ENCODE measurements at regions not wholly inside any gene's neighbourhood (a gene's known extent, or its start where the extent isn't known, plus 50 kb on each side); places are given as distances from the start of the nearest gene placed in this dataset.

DNA sequence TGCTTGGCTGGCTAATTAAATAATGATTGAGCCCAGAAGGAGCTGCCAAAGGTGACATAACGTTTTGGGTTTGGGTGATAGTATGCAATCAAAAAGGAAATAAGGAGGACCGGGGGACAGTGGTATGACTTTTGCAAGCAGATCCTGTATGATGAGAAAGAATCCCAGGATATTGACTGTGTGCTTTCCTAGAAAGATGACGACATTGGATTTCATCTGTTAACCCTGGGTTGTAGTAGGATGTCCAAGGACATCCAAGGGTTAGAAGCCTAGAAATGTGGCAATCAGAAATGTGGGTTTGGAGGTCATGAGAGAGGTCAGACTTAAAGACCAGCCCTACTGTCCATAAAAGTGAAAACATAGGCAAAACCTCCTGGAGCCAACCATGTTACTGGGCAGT lies 50.3 kb upstream of the HMHB1 start:
- no peak for DNase-seq (ENCODE audit: low read depth, low spot score)

- DNase-seq (ENCODE audit: low read depth, low spot score), result no peak
Measured at GRCh38 chr5:143760755-143761154, 51.2 kb upstream of the HMHB1 start.

DNA sequence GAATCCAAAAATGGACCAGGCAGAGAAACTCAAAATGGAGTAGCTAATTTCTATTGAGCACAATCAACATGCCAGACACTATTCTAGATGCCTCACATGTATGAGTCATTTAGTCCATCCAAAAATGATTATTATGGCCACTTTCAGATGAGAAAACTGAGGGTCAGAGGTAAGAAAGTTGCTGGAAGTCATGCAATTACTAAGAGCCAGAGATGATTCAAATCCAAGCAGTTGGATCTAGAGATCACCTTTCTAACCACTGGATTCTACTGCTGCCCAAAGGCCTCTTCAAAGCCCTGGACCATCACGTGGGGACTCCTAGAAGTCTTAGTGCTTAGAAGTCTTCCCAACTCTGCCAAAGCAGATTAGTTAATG lies 51.8 kb upstream of the HMHB1 start:
- no peak for DNase-seq (ENCODE audit: low read depth, low spot score)

GRCh38 chr5:143759396-143760130 lies 52.4 kb upstream of the HMHB1 start:
- DNase-seq (ENCODE audit: low read depth, low spot score), result no peak

- no peak for DNase-seq (ENCODE audit: low read depth, low spot score)
Measured at GRCh38 chr5:143758750-143759149, 53.2 kb upstream of the HMHB1 start.

DNA sequence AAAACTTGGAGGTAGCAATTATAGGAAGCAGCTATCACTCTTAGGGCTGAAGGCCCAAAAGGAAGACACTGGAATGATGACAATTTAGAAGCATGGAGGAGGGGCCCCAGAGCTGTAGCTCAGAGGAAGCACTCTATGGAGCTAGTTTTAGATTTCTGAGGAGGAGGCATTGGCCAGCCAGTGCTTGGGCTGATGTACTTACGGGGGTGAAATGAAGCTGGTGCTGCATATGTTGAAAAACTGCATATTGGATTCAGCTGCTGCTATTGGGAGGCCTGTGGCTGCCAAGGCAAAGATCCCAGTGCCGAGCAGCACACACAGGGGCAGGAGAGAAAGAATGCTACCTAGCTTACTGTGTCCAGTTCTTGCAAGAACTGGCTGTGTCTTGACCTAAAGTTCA lies 53.9 kb upstream of the HMHB1 start:
- no peak for DNase-seq (ENCODE audit: low read depth, low spot score)

DNA sequence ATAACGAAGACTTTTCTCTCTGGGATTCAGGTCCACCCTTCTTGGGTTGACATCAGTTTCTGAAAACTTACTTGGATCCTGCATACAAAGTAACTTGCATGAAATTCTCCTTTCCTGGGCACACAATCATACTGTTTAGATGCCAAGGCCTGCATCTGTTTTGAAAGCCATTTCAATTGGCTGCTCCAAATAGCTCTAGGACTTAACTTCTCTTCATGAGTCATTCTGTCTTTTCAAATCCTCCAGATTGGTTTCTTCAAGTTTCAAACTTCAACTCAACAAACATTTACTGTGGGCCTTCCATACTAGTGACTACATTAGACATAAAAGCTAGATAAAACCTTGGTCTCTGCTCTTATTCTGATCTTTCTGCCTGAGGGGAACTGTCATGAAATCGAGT lies 54.8 kb upstream of the HMHB1 start:
- no peak for DNase-seq (ENCODE audit: low read depth, low spot score)

- no peak for DNase-seq (ENCODE audit: low read depth, low spot score)
Measured at GRCh38 chr5:143755966-143756365, 56.0 kb upstream of the HMHB1 start.

GRCh38 chr5:143752165-143752850 lies 59.7 kb upstream of the HMHB1 start:
- no peak for DNase-seq (ENCODE audit: low read depth, low spot score)

GRCh38 chr5:143751342-143751741 lies 60.6 kb upstream of the HMHB1 start:
- no peak for DNase-seq (ENCODE audit: low read depth, low spot score)

- no peak for DNase-seq (ENCODE audit: low read depth, low spot score)
Measured at GRCh38 chr5:143749581-143750205, 62.3 kb upstream of the HMHB1 start.

DNA sequence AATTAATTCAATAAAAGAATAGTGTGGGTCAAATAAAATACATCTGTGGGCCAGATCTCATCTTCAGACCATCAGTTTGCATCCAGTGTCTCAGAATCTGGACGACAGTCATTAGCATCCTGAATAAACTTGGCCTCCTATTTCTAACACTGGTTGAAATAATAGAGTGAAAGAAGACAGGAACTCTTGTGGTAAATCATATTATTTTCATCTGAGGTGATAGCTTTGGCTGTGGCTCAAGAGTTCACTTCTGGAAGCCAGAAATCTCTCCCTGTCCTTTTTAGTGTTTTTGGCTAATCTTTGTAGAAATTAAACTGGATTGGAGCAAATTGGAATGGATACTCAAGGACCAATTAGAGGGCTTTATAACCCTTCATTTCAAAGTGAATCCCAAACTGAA lies 63.4 kb upstream of the HMHB1 start:
- DNase-seq (ENCODE audit: low read depth, low spot score), result no peak

DNA sequence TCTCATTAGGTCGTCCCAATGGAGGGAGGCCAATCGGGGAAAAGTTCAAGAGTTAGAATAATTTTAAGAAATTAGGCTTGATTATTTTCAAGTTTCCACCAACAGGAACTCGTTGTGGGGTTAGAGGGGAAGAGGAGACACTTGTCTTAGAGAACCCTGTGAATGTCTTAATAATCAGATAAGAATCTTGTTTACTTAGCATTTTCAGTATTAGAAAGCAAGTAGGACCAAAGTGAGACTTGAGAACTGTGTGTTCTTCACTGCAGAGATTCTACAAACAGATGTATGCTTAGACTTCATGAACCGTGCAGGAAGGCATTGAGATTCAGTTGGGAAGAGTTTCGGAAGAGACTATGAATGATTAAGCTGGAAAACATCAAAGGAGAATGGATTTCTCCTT lies 69.0 kb upstream of the HMHB1 start:
- no peak for DNase-seq (ENCODE audit: low read depth, low spot score)

DNA sequence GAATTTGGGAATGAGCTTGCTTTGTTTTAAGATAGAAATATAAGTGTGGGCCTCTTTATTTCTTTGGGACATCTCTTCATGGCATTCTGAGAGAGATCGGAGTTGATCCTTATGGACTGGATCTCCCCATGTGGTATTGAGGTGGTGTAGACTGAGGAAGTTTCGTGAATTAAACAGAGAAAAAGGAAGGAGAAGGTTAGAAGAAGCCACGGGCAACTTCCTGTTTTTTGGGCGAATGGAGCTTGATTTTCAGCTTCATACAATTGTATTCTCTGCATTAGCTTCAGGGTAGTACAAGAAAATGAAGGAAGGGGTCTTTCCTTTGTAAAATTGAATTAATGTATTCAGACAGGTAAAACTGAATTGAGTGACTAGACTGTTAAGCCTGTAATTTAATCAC lies 70.5 kb upstream of the HMHB1 start:
- DNase-seq (ENCODE audit: low read depth, low spot score), result no peak

DNA sequence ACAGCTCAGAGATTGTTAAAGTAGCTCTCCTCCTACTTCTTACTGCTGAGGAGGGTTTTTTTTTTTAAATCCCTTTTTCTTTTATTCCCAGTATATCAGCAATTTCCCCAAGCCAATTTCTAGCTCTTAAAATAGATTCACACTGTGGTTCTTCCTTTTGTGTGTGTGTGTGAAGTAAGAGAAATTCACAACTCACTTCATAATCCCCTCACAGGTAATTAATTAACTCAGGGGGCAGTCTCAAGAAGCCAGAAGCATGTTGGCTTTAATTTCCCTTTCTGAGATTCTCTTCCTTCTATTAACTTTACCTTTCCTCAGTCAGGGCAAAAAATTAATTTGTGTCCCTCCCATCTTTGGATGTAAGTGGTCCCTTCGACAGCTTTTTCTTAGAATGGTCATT lies 71.0 kb upstream of the HMHB1 start:
- no peak for DNase-seq (ENCODE audit: low read depth, low spot score)

- DNase-seq (ENCODE audit: low read depth, low spot score), result peak; percentile 23
Measured at GRCh38 chr5:143739746-143740145, 72.2 kb upstream of the HMHB1 start.

DNA sequence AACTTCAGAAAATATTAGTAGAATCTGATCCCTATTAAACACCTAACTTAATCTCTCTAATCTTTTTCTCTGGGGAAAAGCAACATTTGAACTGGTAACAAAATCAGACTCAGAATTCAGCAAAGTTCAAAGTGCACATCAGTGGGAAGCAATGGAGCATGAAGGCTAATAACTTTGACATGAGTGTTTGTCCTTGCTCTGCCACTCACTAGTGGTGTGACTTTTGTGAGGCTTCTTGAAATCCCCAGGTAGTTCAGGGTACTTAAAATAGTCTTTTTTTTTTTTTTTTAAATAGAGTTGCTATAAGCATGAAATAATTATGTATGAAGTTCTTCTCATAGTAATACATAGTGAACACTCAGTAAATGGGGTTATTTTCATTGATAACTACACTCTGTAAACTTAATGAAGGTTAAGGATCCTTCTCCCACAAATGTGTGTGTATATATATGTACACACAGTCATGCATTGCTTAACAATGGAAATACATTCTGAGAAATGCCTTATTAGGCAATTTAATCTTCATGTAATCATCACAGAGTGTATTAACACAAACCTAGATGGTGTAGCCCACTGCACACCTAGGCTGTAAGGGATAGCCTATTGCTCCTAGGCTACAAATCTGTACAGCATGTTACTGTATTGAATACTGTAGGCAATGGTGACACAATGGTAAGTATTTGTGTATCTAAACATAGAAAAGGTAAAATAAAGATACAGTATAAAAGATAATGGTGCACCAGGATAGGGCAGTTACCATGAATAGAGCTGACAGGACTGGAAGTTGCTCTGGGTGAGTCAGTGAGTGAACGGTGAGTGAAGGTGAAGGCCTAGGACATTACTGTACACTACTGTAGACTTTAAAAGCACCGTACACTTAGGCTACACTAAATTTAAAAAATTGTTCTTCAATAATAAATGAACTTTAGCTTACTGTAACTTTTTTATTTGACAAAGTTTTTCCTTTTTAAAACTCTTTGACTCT lies 73.3 kb upstream of the HMHB1 start:
- no peak for DNase-seq (ENCODE audit: low read depth, low spot score)

GRCh38 chr5:143737062-143737461 lies 74.9 kb upstream of the HMHB1 start:
- DNase-seq (ENCODE audit: low read depth, low spot score), result no peak

- no peak for DNase-seq (ENCODE audit: low read depth, low spot score)
Measured at GRCh38 chr5:143734456-143734780, 77.5 kb upstream of the HMHB1 start.

GRCh38 chr5:143733665-143734455 lies 78.1 kb upstream of the HMHB1 start:
- DNase-seq (ENCODE audit: low read depth, low spot score), result peak; percentile 18

DNA sequence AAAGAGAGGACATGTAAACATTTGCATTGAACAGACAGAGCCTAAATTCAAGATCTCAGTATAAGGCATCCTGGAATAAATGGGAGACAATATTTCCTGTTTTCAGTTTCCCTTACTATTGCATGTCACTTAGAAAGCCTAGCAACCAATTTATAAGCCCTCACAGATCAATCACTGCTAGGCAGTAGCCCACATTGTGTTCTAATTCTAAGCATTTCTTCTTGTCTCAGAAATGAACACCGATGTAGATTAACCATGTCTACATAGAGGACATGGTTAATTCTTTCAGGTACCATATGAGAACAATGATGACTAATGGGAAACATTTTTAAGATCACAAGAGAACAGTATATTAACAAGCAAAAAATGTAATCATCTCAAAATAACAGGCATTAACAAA lies 79.6 kb upstream of the HMHB1 start:
- no peak for DNase-seq (ENCODE audit: low read depth, low spot score)
